ENCODE measurements at regions not wholly inside any gene's neighbourhood (a gene's known extent, or its start where the extent isn't known, plus 50 kb on each side); places are given as distances from the start of the nearest gene placed in this dataset.
"Not testable (repeated sequence)": the region's sequence is repeated elsewhere in the genome, so short reads cannot be mapped to it uniquely, and the experiment has no call there.

DNA sequence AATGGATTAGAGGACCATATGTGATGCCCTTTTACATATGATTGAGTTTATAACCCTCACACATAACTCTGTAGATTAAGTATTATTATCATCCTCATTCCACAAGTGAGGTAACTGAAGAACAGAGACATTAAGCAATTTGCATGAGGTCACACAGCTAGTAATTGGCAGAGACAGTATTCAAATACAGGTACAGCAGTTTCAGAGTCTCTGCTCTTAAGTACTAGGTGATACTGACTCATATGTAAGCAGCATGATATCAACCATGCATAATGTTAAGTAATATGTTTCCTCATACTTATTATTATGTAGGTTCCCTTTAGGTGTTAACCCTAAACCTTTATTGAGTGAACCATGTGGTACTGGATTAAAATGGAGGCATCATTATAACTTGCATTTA, 1562.4 kb upstream of the RAG2 start:
- H3K36me3 Mint-ChIP-seq (ENCODE audit: low read depth): no peaks in the 10 kb centered on the region
- H3K27ac Mint-ChIP-seq: no peak overlapping the region
- no peaks in the 10 kb centered on the region for H3K4me1 Mint-ChIP-seq
- no peak for ATAC-seq
- H3K4me3 Mint-ChIP-seq: no peak overlapping the region
- peaks cover 19% of the 10 kb centered on the region for H3K9me3 Mint-ChIP-seq
- H3K27me3 Mint-ChIP-seq: no peaks in the 10 kb centered on the region
- no peak for DNase-seq

DNA sequence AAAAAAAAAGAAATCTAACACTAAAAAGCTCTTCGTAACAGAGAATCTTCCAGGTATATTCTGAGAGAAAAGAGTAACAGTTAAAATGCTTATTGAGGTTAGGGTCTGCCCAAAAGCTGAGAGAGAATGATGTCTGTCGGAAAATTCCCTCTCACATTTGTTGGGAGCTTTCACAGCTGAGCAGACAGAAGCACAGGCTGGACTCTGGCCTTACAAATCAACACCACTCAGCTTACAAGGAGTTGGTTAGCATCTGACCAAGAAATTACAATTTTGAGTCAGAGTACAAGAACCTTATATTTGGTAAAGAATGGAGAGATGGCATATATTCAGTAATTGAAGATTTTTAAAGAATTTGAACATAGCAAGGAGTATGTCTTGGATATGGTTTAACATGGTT, 1561.0 kb upstream of the RAG2 start:
- Mint-ChIP-seq H3K4me3 (no peak overlapping the region), H3K4me1 (no peaks in the 10 kb centered on the region), H3K27ac (no peak overlapping the region), H3K9me3 (peaks cover 19% of the 10 kb centered on the region), H3K36me3 (ENCODE audit: low read depth) (no peaks in the 10 kb centered on the region), H3K27me3 (no peaks in the 10 kb centered on the region)
- no peak for ATAC-seq
- no peak for DNase-seq

DNA sequence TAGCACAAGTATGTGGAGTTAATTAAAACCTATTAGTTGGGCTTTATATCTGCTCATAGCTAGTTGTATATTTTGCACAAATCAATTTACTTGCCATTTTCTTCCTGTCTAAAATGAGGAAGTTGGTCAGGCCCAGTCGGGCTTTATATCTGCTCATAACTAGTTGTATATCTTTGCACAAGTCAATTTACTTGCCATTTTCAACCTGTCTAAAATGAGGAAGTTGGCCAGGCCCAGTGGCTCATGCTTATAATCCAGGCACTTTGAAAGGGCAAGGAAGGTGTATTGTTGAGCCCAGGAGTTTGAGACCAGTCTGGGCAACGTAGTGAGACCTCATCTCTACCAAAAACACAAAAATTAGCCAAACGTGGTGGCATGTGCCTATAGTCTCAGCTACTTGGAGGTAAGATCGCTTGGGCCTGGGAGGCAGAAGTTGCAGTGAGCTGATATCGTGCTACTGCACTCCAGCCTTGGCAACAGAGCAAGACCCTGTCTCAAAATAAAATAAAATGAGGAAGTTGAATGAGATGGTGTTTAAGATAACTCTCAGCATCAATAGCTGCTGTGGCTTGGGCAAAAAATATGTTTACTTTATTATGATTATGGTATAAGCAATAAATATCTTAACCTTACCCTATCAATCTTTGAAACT, 1558.6 kb upstream of the RAG2 start:
- H3K4me3 Mint-ChIP-seq: no peak overlapping the region
- no peaks in the 10 kb centered on the region for H3K36me3 Mint-ChIP-seq (ENCODE audit: low read depth)
- no peak overlapping the region for H3K27ac Mint-ChIP-seq
- ATAC-seq (no peak), DNase-seq (no peak)
- H3K4me1 Mint-ChIP-seq: no peaks in the 10 kb centered on the region
- no peaks in the 10 kb centered on the region for H3K27me3 Mint-ChIP-seq
- H3K9me3 Mint-ChIP-seq: peaks cover 6% of the 10 kb centered on the region

DNA sequence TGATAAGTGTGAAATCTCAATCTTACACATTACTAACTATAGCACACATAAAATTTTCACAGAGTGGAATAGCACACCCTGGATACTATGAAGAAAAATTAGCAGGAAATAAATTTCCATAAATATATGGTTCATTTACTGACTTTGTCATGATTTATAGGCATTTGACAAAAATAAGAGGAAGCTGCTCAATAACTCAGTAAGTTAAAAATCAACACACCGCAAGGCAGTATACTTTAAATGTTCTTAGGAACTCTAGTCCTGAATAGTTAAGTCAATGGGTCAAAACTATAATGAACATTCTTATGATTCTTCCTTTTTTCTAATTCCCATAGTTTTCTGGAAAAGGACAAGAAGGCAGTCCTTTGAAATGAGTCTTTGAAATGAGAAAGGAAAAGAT, 1557.8 kb upstream of the RAG2 start:
- Mint-ChIP-seq H3K27me3 (no peaks in the 10 kb centered on the region), H3K9me3 (peaks cover 6% of the 10 kb centered on the region), H3K4me3 (no peak overlapping the region), H3K27ac (no peak overlapping the region), H3K36me3 (ENCODE audit: low read depth) (no peaks in the 10 kb centered on the region), H3K4me1 (no peaks in the 10 kb centered on the region)
- ATAC-seq (no peak), DNase-seq (no peak)

DNA sequence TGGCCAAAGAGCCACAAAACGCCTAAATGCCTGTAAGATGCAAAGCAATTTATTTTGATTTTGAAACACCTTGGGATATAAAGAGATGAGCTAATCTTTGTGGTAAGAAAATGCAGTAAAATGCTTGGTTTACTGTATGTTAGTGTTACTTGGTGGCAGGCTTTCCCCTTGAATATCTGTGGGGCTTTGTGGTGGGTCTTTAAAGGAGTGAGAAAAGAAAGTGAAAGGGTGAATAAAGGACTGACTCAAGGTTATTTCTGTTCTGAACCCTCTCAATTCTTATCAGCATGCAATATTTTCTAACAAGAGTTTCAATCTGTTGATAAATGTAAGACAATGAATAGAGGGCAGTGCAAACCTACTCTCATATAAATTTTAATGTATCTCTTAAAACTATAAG, 1555.9 kb upstream of the RAG2 start:
- Mint-ChIP-seq H3K27me3 (no peaks in the 10 kb centered on the region), H3K4me1 (no peaks in the 10 kb centered on the region), H3K36me3 (ENCODE audit: low read depth) (no peaks in the 10 kb centered on the region), H3K27ac (no peak overlapping the region), H3K4me3 (no peak overlapping the region), H3K9me3 (peaks cover 2% of the 10 kb centered on the region)
- ATAC-seq (no peak), DNase-seq (no peak)

DNA sequence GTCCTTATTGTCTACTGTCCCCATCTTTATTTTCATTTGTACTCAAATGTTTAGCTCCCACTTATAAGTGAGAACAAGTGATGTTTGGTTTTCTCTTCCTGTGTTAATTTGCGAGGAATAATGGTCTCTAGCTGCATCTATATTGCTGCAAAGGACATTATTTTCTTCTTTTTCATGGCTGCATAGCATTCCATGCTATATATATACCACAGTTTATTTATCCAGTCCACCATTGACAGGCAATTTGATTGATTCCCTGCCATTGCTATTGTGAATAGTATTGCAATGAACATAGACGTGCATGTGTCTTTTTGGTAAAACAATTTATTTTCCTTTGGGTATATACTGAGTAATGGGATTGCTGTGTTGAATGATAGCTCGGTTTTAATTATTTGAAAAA, 1545.8 kb upstream of the RAG2 start:
- Mint-ChIP-seq H3K36me3 (ENCODE audit: low read depth) (no peaks in the 10 kb centered on the region), H3K4me3 (no peak overlapping the region), H3K9me3 (peaks cover 16% of the 10 kb centered on the region), H3K27me3 (no peaks in the 10 kb centered on the region), H3K4me1 (no peaks in the 10 kb centered on the region), H3K27ac (no peak overlapping the region)
- ATAC-seq (no peak), DNase-seq (no peak)

DNA sequence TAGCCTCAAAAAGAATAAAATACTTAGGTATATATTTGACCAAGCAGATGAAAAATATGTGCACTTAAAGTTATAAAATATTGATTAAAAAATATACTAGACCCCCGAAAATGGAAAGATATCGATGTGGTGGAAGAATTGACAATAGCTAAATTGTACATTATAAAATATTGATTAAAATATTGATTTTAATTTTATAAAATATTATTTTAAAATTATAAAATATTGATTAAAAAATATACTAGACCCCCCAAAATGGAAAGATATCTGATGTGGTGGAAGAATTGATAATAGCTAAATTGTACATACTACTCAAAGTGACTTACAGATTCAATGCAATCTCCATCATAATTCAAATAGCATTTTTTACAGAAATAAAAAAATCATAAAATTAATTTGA, 1540.9 kb upstream of the RAG2 start:
- H3K27me3 Mint-ChIP-seq: no peaks in the 10 kb centered on the region
- no peak for ATAC-seq
- no peaks in the 10 kb centered on the region for H3K36me3 Mint-ChIP-seq (ENCODE audit: low read depth)
- no peaks in the 10 kb centered on the region for H3K4me1 Mint-ChIP-seq
- no peak overlapping the region for H3K4me3 Mint-ChIP-seq
- no peak for DNase-seq
- H3K9me3 Mint-ChIP-seq: peaks cover 4% of the 10 kb centered on the region
- no peak overlapping the region for H3K27ac Mint-ChIP-seq

DNA sequence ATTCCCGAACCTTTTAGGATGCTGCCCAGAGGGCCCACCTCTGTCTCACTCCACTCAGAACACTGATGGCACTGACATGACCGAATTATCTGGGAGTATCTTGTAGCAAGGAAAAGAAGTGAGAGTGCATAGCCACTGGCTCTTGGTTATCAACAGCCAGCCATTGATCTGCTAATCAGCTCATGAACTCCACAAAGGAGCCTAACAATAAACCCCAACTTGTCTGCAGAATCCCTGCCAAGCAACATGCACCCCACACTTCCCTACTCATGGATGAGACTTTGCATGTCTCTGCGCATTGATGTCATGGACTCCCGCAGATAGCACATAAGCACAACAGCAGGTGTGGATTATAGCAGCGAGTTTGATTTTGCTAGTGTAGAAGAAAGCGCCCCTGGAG, 1538.9 kb upstream of the RAG2 start:
- no peaks in the 10 kb centered on the region for H3K27me3 Mint-ChIP-seq
- H3K4me3 Mint-ChIP-seq: no peak overlapping the region
- no peak for DNase-seq
- H3K4me1 Mint-ChIP-seq: no peaks in the 10 kb centered on the region
- H3K27ac Mint-ChIP-seq: no peak overlapping the region
- peaks cover 4% of the 10 kb centered on the region for H3K9me3 Mint-ChIP-seq
- no peak for ATAC-seq
- no peaks in the 10 kb centered on the region for H3K36me3 Mint-ChIP-seq (ENCODE audit: low read depth)

DNA sequence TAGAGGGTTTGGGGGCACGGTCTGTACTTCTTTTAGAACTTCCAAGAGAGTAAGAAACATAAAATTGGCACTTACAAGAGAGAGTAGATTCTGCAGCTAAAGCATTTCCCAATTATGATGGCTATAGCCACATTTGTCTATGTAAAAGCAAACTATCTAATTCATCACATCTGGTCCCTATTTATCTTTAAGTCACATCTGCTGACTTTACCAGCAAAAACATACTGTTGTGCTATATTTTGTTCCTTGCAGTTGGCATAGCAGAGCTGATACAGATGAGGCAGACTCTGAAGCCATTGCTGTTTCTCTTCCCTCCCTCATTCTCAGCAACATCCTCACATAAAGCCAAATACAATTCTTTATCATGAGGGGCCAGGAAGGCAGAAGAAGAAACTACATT, 1533.5 kb upstream of the RAG2 start:
- Mint-ChIP-seq H3K36me3 (ENCODE audit: low read depth) (no peaks in the 10 kb centered on the region), H3K4me1 (no peaks in the 10 kb centered on the region), H3K9me3 (peaks cover 3% of the 10 kb centered on the region), H3K4me3 (no peak overlapping the region), H3K27me3 (no peaks in the 10 kb centered on the region), H3K27ac (no peak overlapping the region)
- DNase-seq (no peak), ATAC-seq (no peak)

DNA sequence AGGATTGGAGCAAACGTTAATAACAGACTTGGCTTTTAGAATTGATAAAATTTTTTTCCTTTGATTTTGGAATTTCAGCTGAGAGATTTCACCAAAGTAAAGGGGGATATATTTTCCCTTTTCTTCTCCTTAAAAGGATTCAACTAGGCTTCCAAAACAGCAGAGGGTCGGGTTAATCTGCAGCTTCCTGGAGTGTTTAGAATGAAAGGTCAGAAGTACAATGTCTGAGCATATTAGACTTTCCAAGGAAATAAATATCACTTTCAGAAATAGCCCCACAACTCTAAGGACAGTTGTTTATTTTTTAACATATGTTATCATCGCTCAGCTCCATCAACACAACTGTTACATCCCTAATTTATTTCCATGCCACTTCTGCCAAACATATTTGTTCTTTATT, 1532.9 kb upstream of the RAG2 start:
- Mint-ChIP-seq H3K9me3 (peaks cover 3% of the 10 kb centered on the region), H3K4me1 (no peaks in the 10 kb centered on the region), H3K36me3 (ENCODE audit: low read depth) (no peaks in the 10 kb centered on the region), H3K4me3 (no peak overlapping the region), H3K27me3 (no peaks in the 10 kb centered on the region), H3K27ac (no peak overlapping the region)
- ATAC-seq (no peak), DNase-seq (no peak)

DNA sequence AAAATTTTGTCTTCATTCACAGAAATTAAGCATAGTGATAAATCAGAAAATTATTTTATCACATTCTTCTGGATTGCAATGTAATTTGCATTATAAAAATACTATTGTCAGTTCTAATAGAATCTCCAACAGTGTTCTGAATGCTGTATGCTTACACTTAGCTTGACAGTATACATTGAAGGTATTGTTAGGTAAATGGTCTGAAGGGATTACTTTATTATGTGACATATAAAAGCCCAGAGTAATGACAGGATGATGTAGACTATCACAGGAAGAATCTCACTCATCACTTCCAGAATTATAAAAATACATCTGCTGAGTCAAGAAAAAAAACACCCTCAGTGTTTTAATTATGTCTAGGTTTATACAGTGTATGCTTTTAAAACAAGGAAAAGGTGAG, 1532.5 kb upstream of the RAG2 start:
- Mint-ChIP-seq H3K4me3 (no peak overlapping the region), H3K27me3 (no peaks in the 10 kb centered on the region), H3K4me1 (no peaks in the 10 kb centered on the region), H3K9me3 (peaks cover 3% of the 10 kb centered on the region), H3K27ac (no peak overlapping the region), H3K36me3 (ENCODE audit: low read depth) (no peaks in the 10 kb centered on the region)
- ATAC-seq: no peak
- DNase-seq: no peak

DNA sequence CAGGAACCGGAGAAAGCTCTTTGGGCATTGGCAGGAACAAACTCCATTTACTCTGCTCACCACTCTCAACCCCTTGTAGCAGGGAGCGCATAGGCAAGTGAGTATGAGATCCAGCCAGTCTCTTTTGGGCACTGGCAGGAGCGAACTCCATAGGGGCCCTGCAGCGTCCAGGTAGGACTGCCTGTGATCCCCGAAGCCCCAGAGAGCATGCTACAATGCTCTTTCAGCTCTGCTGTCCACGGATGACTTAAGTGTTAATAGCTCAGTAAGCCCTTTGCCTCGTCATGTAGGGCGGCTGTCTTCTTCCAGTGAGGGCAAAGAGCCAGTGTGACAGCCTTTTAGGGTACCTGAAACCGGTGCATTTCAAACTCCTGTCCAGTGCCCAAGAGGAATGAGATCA, 1525.6 kb upstream of the RAG2 start:
- Mint-ChIP-seq H3K27me3 (no peaks in the 10 kb centered on the region), H3K4me3 (no peak overlapping the region), H3K36me3 (ENCODE audit: low read depth) (no peaks in the 10 kb centered on the region), H3K9me3 (peaks cover 10% of the 10 kb centered on the region), H3K27ac (no peak overlapping the region), H3K4me1 (no peaks in the 10 kb centered on the region)
- DNase-seq (no peak), ATAC-seq (no peak)

DNA sequence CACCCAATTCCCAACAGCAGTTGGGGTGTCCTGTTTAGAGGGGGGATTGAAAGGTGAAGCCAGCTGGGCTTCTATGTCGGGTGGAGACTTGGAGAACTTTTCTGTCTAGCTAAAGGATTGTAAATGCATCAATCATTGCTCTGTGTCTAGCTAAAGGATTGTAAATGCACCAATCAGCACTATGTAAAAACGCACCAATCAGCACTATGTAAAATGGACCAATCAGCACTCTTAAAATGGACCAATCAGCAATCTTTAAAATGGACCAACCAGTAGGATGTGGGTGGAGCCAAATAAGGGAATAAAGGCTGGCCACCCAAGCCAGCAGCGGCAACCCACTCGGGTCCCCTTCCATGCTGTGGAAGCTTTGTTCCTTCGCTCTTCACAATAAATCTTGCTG, 1518.6 kb upstream of the RAG2 start:
- H3K4me3 Mint-ChIP-seq; H3K9me3 Mint-ChIP-seq; DNase-seq; H3K36me3 Mint-ChIP-seq (ENCODE audit: low read depth); H3K27ac Mint-ChIP-seq; ATAC-seq; H3K4me1 Mint-ChIP-seq; H3K27me3 Mint-ChIP-seq: not testable (repeated sequence)

DNA sequence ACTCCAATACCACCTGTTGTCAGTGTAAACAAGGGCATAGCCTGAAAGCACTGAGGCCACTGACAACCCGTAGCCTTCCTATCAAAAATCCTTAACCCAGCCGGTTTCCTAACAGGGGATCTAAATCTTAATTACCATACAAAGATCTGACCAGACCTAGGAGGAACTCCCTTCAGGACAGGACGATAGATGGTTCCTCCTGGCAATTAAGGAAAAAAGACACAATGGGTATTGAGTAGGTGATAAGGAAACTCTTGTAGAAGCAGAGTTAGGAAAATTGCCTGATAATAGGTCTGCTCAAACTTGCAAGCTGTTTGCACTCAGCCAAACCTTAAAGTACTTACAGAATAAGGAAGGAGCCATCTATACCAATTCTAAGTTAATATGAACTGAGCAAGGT, 1517.3 kb upstream of the RAG2 start:
- H3K4me1 Mint-ChIP-seq; DNase-seq; H3K36me3 Mint-ChIP-seq (ENCODE audit: low read depth); H3K9me3 Mint-ChIP-seq; H3K27me3 Mint-ChIP-seq; H3K4me3 Mint-ChIP-seq; ATAC-seq; H3K27ac Mint-ChIP-seq: not testable (repeated sequence)

DNA sequence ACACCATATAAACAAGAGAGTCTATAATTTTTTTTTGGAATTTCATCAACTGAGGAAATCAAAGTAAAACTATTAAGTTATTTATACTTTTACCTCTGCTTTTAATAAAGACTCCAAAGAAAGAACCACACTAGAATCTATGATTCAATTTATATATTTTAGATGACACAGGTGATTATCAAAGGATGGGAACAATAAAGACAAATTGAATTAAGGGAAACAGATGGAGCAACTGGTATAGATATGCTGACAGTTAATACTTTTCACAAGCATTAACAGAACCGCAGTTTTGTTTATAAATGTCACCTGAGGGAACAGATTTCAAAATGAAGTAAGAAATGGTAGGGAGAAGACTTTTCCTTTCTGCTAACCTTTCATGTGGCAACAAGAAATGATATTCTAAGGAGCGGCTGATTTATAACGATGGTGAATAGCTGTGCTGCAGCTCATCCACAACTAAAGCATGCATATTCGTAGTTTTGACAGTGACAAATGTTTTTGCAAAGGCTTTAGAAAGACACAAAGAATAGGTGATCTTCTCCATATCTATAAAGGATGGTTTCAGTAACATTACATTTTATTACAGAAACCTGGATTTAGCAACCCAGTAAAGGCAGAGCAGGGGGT, 1502.9 kb upstream of the RAG2 start:
- H3K4me1 Mint-ChIP-seq: no peaks in the 10 kb centered on the region
- no peaks in the 10 kb centered on the region for H3K36me3 Mint-ChIP-seq (ENCODE audit: low read depth)
- DNase-seq (no peak), ATAC-seq (no peak)
- H3K9me3 Mint-ChIP-seq: peaks cover 13% of the 10 kb centered on the region
- no peak overlapping the region for H3K27ac Mint-ChIP-seq
- no peak overlapping the region for H3K4me3 Mint-ChIP-seq
- no peaks in the 10 kb centered on the region for H3K27me3 Mint-ChIP-seq

DNA sequence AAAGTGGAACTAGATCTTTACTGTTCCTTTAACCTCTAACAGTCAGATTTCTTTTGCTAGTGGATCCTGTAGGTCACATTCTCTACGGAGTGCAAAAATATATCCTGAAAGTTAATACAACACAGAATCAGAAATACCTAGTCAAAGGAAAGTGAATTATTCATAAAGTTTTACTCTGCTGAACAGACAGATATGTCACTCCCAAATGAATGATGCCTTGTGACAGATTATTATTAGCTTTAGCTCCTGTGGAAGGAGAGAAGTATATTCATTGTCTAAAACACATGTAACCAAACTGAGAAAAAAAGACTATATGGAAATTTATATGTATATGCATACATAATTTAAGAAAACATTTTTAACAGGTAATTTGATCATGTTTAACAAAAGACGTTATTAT, 1497.2 kb upstream of the RAG2 start:
- Mint-ChIP-seq H3K4me1 (no peaks in the 10 kb centered on the region), H3K27ac (no peak overlapping the region), H3K4me3 (no peak overlapping the region), H3K9me3 (peaks cover 21% of the 10 kb centered on the region), H3K27me3 (no peaks in the 10 kb centered on the region), H3K36me3 (ENCODE audit: low read depth) (no peaks in the 10 kb centered on the region)
- DNase-seq: no peak
- no peak for ATAC-seq
